Iris pigment epithelial cell (primary cell): ENCODE measurements at regions not wholly inside any gene's neighbourhood (a gene's known extent, or its start where the extent isn't known, plus 50 kb on each side); places are given as distances from the start of the nearest gene placed in this dataset.
A peak's percentile ranks its signal among the peaks of the same experiment; 100 is the strongest.

Source experiments
- DNase-seq: peaks from one replicate; pipeline ENCODE4 v3.0.0-alpha.2; 2011; ENCODE audit warnings: low read depth

DNA sequence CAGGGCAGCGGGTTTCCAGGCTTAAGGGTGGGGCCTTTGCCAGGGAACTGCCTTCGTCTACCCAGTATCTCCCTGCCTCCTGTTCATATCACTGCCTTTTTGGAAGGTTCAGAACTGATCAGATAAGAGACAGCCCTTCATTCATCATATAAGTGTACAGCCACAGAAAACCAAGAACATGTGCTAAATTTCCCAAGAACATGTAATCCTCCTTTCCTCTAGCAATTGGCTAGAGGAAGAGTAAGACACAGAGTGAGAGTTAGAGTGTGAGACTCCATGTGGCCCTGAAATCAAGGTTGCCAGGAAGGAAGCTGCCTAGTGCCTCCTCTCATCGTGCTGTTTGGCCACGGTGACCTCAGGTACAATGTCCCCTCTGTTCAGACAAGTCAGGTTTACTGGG is 770.9 kb downstream of the TNS3 start:
- peak; percentile 19 for DNase-seq

DNA sequence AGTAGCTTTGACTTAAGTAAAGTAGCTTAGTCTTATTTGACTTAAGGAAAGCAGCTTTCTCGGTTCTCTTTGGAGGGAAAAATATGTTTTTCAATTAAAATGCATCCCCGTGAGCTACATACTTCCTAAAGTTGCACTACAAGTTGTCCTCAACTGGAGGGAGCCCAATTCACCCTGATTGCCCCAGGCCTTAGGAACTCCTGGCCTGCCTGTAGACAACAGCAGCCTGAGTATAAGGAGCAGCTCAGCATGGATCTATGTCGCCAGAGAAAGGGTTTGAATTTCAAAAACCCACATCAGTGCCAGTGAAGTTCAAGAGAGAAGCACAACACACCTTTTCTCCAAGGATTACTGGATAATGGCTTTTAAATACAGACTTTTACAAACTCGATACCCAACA is 772.0 kb downstream of the TNS3 start:
- DNase-seq = no peak

DNA sequence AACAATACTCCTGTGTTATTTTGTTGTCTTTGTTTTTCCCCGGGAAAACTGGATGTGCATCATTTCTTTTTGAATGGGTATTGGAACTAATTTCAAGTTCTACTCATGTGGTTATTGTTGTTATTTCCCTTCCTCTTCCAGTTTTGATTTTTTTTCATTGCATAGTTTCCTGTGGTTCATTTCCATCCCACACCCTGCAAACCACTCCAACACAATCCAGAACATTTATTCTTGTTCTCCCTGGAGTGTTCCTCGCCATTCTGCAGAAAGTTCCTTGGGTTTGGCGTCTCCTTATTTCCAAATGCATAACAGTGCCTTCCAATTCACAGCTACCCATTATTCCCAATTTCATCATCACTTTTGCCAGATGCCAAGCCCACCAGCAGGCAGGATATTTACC is 775.1 kb downstream of the TNS3 start:
- no peak for DNase-seq

DNA sequence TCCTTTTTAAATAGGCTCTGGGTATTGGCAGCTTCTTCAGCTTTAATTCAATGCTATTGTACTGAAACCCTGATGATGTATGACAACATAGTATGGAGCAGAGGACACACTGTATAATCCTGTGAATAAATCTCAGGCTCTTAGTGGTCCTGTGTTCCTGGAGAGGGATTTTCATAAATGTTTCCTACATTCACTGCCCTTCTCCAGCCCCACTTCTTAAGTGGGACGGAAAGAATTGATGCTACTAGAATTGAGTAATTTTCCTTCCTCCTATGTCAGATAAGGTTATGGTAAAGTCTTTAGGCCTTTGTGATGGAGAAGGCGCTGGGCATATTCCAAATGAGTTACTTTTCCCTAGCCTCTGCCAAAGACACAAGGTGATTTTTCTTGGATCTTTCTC is 779.4 kb downstream of the TNS3 start:
- no peak for DNase-seq

DNA sequence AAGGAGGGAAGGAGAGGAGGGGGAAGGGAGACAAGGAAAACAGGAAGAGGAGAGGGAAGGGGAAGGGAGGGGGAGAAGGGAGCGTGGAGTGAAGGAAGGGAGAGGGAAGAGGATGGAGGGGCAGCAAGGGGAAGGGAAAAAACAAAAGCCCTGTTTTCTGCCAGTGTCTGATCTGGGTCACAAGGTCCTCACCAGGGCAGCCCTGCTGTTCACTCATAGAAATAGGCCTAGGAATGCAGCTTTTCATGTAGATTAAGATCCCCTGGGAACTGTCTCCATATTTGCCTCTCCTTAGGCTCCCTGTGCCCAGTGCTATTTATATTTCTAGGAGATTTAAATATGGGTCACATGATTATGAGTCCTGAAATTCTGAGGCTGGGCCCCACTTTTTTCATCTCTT is 790.7 kb downstream of the TNS3 start:
- peak; percentile 32 for DNase-seq

DNA sequence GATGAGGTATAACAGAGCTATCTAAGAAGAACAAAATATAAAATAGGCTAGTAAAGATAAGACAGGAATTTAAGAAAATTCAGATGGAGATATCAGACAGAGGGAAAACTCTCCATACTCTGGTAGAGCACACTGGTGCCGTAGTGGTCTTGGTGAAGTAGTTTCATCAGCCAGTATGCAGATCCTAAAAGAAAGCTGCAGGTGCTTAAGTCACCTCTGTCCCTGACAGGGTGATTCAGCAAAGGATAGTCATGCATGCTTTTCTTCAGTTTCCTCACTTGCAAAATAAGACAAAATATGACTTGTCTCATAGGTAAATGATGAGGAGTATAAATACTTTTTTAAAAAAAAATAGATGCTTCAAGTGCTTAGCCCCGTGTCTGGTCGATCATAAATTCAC is 794.9 kb downstream of the TNS3 start:
- DNase-seq = no peak

DNA sequence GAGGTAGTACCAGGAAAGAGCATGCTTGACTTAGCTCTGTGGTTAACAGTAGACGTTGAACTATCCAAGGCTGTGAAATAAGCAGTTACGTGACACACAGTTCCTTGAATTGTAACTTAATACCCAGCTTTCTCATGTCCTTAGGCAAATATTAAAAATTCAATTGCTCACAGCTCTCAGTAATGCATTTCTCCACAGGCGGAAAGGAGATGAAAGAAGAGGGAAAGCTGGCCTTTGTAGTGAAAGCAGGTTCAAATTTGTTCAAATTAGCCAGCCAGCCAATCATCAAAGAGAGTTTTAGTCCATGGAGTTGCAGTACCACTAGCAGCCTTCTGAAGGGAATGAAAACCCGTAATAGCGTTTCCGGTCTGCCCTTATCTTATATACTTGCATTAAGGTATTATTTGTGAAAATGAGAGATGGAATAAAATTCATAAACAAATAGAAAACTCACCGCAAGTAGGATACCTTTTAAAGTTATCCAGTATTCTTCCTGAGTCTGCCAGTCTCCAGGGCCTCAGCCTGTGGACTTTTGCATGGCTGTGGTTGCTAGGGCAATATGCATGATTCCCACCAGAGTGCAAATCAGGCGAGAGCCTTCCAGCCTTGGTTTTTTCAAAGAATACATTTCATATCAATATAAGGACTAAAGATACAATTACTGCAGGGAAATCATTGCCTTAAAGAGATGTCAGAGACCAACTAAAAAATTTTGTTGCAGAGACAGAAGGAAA is 795.5 kb downstream of the TNS3 start:
- peak; percentile 90 for DNase-seq

DNA sequence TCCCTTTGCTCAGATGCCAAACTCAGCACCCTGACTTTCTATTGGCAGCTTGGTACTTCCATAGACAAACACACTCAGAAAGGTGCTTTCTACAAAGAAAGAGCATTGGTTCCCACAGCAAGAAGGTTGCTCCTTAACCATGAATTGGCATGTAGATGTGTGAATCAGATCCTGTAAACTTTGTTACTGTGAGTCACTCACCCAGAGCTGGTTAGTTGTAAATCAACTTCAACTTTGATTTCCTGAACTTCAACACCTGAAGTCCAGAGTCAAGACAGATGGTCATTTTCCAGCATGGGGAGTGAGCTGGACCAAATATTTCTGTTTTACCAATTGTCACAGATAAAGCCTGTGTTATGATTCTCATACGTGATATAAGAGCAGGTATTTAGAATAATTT is 797.2 kb downstream of the TNS3 start:
- peak; percentile 90 for DNase-seq

DNA sequence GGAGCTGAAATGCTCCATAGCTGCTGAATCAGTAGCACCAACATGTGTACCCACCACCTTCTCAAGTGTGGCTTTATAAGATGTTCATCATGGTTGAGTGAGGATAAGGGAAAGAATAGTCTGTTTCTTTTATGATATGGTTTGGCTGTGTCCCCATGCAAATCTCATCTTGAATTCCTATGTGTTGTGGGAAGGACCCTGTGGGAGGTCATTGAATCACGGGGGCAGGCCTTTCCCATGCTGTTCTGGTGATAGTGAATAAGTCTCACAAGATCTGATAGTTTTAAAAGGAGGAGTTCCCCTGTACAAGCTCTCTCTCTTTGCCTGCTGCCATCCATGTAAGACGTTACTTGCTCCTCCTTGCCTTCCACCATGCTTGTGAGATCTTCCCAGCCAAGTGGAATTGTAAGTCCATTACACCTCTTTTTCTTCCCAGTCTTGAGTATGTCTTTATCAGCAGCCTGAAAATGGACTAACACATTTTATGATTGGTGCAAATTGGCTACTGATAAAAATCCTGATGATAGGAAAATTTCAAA is 799.9 kb downstream of the TNS3 start:
- peak; percentile 13 for DNase-seq

DNA sequence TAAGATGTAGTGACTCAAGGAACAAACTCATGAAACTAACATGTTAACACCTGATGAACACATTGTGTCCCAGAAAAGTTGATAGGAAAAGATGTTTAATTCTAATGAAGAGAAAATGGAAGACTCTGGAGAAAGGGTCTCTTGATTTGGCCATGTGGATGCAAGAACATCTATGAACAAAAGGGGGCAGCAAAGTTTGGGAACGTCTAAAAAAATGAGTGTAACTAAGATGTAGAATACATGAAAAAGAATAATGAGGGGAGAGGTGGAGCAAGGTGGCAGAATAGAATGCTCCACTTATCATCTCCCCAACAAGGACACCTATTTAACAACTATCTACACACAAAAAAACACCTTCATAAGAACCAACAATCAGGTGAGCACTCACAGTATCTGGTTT is 805.1 kb downstream of the TNS3 start:
- peak; percentile 50 for DNase-seq

DNA sequence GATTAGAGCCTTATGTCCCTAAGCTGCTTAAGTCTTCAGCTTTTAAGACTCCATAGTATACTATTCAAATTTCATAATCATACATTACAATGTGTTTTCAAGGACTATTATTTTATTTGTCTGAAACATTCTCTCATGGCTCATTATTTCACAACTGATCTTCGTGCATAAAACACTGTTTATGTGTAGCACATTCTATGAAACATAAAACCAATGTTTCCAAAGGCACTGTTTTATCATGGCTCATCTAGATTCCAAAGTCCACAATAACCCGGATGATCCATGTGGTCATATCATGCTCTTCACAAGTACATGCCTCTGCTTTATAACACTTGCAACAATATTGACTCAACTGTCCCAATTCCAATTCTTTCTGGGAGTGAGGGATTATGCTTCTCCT is 806.1 kb downstream of the TNS3 start:
- DNase-seq = peak; percentile 90

DNA sequence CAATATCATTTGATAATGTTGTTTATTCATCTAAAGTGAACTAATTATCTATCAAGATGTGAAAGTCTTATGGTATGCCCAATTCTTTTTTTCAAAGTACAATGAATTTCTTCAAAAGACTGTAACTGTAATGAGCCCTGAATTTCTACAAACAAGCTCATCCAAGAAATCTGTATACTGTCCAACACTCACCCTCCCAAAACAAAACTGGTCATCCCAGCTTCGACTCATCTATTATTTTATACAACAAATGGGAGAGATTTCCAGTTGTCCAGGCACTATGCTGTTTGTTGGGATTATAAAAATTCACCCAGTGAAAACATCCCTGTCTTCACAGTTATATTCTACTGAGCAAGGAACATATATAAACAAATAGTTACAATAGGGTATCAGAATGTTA is 806.9 kb downstream of the TNS3 start:
- no peak for DNase-seq

DNA sequence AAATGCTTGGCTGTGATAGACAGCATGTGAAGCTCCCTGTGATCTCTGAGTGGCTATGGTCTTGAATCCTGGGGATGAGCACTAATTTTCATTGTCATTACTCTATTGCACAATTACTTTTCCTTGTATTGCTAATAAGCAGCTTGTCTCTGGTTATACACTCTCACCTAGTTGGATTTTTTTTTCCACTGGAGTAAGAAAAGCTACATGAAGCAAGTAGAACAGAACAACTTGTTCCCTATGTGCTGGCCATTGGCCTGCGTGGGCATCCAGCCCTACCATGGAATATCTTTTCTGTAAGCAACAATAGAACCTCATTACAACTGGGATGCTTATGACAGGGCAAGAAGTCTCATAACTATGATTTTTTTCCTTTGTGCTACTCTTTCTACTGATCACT is 807.4 kb downstream of the TNS3 start:
- no peak for DNase-seq

DNA sequence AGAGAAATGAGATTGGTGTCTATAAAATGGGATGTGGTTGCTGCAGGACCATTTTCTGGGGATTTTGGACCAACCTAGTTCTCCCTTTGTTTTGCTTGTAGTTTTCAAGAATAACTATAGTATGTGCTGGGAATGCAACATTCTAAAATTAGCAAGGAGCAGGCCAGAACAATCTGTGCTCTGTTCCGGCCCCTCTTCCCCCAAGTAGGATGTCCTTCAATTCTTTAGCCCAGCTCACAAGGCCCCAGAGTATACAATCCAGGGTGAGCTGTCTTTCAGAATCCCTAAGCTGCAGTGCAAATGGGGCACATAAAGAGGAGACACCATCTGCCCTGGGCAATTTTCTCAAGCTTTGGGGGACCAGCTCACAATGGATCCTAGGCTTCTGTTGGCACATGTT is 809.1 kb downstream of the TNS3 start:
- DNase-seq = no peak

DNA sequence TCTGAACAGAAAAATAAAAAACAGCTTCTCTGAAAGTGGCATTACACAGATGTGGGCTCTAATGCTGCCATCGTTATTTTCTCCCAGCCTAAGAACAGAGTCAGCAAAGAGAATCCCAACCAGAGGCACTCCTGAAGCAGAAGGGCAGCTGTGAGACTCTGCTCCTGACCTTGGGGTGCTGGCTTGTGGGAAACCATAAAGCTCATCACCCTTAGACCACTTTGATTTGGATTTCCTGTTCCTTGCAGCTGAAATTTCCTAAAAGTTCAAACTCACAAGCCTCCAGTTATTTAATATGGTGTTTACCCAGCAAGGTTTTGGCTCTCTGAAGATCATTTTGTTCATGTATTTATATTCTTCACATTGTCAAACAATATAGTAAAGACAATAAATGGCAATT is 814.8 kb downstream of the TNS3 start:
- DNase-seq = no peak

DNA sequence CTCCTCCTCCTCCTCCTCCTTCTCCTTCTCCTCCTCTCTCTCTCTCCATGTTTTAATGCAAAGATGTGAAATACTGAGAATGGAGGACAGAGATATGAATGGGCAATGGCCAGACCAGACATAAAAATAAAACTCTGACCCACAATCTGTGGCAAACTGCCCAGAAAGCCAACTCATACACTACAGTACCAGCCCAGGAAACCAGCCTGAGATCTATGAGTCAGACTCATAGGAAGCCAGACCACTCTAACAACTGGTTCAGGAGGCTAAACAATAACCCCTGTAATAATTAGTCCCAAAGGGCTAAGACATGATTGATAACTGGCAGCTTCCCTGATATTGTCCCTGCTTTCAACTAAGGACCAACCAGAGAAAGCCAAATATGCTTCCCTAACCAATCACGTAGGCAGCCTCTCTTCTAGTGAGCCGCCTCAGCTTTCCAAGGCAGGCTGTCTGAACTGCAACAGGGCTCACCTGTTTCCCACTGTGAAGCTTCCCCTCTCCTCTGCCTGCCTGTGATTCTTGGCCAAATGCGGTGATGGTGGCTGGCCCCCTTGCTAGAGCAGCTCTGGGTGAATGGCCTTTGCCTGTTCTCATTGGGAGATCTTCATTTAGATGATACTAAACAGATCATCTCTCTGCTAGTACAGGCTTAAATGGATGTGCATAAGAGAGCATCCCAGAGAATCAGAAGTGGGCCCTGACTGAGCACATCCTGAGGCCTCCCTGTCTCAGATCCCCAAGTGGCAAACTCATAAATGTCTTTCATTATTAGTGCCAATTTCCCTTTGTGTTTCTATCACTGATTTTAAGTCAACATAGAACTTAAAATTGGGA is 817.6 kb downstream of the TNS3 start:
- DNase-seq = peak; percentile 95

DNA sequence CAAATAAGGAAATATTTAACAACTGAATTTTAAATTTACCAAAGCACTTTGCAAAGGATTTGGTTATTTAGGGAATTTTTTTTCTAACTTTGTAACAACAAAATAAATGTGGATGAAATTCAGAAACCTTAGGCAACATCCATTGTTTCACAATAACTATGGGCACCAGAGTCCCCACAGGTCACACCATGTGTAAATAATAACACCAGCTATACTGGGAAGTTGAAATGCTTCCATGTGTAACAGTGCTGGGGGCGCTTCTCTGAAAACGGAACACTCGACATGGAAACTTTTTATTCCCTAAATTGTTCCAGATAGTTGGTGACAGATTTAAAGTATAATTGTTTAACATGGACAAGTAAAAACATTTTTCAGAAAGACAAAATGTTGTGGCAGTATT is 818.6 kb downstream of the TNS3 start:
- DNase-seq = no peak

DNA sequence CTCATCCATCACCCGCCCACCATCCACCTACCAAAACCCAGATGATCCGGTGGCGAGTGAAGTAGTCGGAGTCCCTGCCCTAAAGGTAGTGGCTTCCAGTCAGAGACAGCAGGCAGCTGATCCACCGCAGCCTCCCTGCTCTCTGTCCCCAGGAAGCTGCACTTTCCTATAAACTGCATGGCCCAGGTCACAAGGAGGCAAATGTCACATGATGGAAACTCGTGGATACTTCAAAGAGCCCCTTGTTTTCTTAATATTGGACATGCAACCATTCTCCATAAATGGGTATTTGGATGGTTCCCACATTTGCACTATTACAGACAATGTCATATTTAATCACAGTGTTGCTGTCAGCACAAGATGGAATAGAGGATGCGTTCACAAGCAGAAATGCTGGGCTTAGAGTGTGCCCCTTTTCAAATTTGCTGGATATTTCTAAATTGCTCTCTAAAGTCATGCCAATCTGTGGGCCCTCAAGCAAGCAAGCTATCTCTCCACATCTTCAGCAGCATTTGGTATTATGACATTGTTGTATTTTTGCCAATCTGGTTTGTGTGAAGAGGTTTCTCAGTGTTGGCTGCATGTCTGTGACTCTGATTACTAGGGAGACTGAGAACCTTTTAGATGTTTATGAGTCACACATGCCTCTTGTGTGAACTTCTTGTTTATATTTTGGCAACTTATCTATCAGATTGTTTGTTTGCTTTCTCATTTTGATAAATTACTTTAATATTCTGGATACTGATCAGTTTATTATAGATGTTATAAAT is 822.0 kb downstream of the TNS3 start:
- DNase-seq = peak; percentile 75

DNA sequence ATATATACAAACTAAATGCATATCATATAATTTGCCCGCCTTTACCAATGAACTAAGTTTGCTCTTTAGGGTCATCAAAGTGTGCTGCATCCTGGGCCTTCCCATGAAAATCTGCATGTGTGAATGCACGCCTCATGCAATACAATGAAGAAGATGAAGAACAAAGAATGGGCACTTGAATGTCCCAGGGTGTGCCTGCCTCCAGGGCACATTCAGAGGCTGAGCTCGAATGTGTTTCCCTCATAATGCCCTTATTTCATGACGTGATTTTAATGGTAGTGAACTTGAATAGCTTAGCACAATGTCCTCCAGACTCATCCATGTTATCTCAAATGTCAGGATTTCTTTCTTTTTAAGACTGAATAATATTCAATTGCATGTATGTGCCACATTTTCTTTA is 824.9 kb downstream of the TNS3 start:
- DNase-seq = no peak

DNA sequence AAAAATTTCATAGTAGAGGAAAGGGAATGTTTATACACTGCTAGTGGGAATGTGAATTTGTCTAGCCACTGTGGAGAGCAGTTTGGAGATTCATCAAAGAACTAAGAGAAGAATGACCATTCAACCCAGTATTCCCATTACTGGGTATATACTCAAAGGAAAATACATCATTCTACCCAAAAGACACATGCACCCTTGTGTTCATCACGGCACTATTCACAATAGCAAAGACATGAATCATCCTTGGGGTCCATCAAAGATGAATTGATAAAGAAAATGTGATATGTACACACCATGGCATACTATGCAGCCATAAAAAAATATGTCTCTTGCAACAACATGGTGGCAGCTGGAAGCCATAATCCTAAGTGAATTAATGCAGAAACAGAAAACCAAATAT is 825.7 kb downstream of the TNS3 start:
- DNase-seq = no peak

DNA sequence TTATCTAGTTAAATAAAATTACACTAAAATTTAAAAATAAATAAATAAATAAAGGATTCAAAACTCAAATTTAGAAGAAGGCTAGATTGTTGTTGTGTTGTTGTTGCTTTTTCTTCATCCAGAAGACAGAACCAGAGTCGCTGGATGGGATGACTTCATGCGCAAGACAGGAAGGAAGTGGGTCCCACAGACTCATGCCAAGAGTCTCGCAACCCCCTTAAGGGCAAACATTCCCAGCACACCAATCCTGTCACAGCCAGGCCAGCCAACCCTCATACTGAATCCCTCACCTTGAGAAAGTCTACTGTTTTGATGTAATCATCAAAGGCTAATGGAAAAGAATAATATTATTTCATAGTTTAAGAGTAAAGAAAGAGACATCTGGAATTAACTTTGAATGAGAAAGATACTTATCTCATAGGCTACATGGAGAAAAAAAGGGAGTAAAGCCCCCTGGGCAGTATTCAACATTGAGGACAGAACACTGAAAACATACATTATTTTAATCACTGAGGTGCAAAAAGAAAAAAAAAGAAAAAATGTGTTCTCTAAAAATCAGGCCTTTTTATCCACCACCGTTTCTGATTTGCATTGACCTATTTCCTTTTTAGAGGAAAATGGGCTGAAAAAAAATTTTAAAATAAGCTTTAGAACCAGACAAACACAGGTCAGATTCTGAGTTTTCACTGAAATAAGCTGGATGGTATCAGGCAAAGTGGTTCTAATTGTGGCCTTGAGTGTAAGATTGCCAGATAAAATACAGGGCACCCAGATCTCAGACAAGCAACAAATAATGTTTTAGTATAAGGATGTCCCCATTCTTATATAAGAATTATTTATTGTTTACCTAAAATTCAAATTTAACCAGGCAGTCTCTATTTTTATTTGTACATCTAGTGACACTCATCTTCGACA is 826.5 kb downstream of the TNS3 start:
- no peak for DNase-seq
